Activated naive CD8-positive, alpha-beta T cell treated with anti-CD3 and anti-CD28 coated beads, Interleukin-2, amount 10 ng/mL, durations not matched to agents 7 days and 5 days (primary cell): ENCODE measurements at regions not wholly inside any gene's neighbourhood (a gene's known extent, or its start where the extent isn't known, plus 50 kb on each side); places are given as distances from the start of the nearest gene placed in this dataset.
"Not testable (repeated sequence)": the region's sequence is repeated elsewhere in the genome, so short reads cannot be mapped to it uniquely, and the experiment has no call there.

Experiments
- ATAC-seq: fragments of 150-1000 bp; cut with Tn5 transposase; one replicate; pipeline ENCODE4 v1.10.0; 2021; ENCODE audit warnings: low read depth, moderate library complexity
- POLR2A ChIA-PET: fragments of 350-600 bp; sonication (Branson Sonifier 250); formaldehyde crosslinking; loops from one replicate; lab custom pipeline; 2021; ENCODE audit warnings: antibody characterized with exemption; lab: Charles Lee
- DNase-seq: peaks from one replicate; pipeline ENCODE4 v3.0.0; 2021
- H3K27ac Mint-ChIP-seq: one replicate; pipeline ENCODE4 v1.8.0; 2022; ENCODE audit warnings: mild to moderate bottlenecking, mixed read lengths
- H3K27me3 Mint-ChIP-seq: one replicate; pipeline ENCODE4 v1.8.0; 2022; ENCODE audit warnings: mild to moderate bottlenecking, moderate library complexity, mixed read lengths
- H3K36me3 Mint-ChIP-seq: one replicate; pipeline ENCODE4 v1.8.0; 2021; ENCODE audit warnings: mild to moderate bottlenecking, mixed read lengths
- H3K4me1 Mint-ChIP-seq: one replicate; pipeline ENCODE4 v1.8.0; 2021; ENCODE audit warnings: mixed read lengths
- H3K4me3 Mint-ChIP-seq: one replicate; pipeline ENCODE4 v1.8.0; 2022; ENCODE audit warnings: mild to moderate bottlenecking, moderate library complexity, mixed read lengths
- H3K9me3 Mint-ChIP-seq: one replicate; pipeline ENCODE4 v1.8.0; 2021; ENCODE audit warnings: mixed read lengths

DNA sequence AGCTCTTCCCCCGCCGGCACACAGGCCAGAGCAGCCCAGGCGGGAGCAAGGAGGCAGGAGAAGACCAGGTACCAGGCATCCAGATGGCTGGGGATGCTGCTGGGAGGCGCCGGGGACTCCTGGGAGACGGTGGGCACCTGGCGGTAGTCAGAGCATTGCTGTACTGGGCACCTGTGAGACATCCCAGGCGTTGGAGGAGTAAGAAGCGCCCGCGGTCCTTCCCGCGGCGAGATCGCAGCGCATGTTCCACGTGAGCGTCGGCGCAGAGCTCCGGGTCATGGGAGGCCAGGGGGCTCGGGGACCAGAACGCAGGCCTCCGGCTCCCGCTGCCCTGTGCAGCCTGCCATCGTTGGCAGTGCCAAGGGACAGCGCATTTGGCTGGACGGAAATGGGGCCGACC, 293.7 kb upstream of the CDYL start:
- Mint-ChIP-seq H3K4me3 (no peak overlapping the region), H3K9me3 (peaks cover 1% of the 10 kb centered on the region), H3K4me1 (no peaks in the 10 kb centered on the region), H3K36me3 (no peaks in the 10 kb centered on the region), H3K27me3 (peaks cover 7% of the 10 kb centered on the region), H3K27ac (no peak overlapping the region)
- POLR2A ChIA-PET: no interaction called here
- DNase-seq (no peak), ATAC-seq (no peak)

DNA sequence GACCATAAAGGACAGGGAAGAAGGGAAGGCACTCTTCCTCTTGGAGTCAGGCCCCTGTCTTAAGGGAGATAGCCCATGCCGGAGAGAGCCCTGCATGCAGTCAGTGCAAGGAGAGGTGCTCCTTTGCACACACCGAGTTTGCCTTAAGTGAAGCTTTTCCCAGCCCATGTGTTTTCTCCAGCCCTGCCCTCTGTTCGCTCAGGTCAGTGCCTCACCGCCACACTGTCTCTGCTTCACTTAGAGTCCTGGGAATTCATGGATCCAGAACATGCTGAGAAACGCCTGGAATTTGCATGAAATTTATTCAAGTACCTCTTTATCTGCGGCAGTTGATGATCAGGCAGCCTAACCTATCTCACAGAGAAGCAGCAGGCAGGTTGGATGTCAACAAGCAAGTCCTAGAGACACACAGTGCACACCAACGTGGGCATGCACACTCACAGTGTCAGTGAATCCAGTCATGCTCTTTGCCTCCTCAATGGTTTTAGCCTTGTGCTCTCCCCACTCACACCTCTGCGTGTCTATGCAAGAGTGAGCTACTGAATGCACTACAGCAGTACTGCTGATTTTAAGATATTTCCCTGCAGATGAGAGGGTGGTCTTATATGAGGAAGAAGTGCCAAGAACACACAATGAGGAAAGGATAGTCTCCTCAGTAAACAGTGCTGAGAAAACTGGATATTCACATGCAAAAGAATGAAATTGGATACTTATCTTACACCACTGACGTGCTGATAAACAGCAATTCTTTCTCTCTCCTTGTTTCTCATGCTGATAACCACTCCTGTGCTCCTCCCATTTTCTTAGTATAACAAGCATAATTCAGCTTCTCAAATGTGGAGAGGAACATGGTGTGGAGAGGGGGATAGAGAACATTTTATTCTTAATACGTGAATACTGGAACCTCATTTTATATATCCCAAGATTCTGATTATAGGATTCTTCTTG, 295.1 kb upstream of the CDYL start:
- no peak overlapping the region for H3K4me3 Mint-ChIP-seq
- DNase-seq (no peak), ATAC-seq (no peak)
- H3K9me3 Mint-ChIP-seq: no peaks in the 10 kb centered on the region
- H3K27ac Mint-ChIP-seq: no peak overlapping the region
- H3K4me1 Mint-ChIP-seq: no peaks in the 10 kb centered on the region
- H3K27me3 Mint-ChIP-seq: peaks cover 7% of the 10 kb centered on the region
- no peaks in the 10 kb centered on the region for H3K36me3 Mint-ChIP-seq
- POLR2A ChIA-PET: no interaction called here

DNA sequence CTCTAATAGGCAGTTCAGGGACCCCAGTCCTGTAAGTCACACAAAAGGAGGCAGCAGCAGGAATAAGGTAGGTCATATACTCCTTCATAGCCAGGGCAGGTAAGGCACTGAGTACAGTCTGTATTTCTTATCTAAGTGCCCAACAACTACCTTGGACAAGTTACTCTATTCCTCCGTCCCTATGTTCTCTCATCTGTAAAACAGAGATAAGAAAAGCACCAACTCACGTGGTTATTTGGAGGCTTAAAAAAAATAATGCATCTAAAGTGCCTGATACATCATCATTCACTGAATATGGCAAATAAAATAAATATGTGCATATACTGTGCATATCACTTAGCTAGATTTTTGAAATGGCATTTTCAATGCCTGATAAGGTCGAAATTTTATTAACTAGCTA, 298.1 kb upstream of the CDYL start:
- no peak overlapping the region for H3K27ac Mint-ChIP-seq
- H3K27me3 Mint-ChIP-seq: peaks cover 7% of the 10 kb centered on the region
- ATAC-seq: no peak
- POLR2A ChIA-PET: no interaction called here
- no peak overlapping the region for H3K4me3 Mint-ChIP-seq
- H3K36me3 Mint-ChIP-seq: no peaks in the 10 kb centered on the region
- DNase-seq: no peak
- no peaks in the 10 kb centered on the region for H3K9me3 Mint-ChIP-seq
- no peaks in the 10 kb centered on the region for H3K4me1 Mint-ChIP-seq

DNA sequence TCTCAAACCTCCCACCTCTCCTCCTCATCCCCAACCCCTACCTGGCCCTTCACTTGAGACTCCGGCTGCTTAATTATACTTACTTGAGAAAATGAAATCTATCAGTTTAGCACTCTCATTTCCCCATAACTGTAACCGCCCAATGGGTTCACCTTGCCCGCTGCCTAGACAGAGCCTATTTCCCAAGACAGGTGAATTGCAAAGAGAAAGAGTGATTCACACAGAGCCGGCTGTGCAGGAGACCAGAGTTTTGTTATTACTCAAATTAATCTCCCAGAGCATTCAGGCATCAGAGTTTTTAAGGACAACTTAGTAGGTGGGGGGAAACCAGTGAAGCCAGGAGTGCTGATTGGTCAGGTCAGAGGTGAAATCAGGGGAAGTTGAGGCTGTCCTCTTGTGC, 301.4 kb upstream of the CDYL start:
- Mint-ChIP-seq H3K9me3 (peaks cover 9% of the 10 kb centered on the region), H3K4me3 (no peak overlapping the region), H3K36me3 (no peaks in the 10 kb centered on the region), H3K27ac (no peak overlapping the region), H3K27me3 (peaks cover 7% of the 10 kb centered on the region), H3K4me1 (no peaks in the 10 kb centered on the region)
- POLR2A ChIA-PET: no interaction called here
- ATAC-seq (no peak), DNase-seq (no peak)

DNA sequence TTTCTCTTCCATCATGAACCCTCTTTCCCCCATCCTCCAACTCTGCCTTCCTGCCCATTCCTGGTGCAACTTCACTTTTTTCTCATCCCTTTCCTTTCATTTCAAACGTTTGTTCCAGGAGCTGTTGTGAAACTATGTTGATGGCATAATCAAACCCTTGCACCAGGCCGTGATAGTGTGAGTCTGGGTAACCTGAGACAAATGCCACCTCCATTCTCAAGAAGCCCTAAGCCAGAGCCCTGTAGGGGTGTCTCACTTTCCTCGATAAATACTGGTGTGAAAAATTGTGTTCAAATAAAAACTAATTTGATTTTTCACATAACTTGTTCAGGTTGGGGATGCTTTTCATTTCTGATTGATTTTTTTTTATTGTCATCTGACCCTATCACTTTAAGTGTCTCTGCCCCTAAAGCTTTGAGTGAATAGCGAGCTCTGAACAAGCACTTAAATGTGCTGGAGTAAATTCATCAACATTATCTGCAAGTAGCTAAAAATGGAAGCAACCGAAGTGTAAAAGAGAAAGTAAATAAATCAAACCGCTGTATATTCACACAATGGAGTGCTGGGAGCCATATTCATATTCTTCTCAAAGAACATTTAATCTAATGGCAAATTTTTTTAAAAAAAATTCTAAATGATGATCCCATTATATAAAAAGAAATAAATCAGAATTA, 303.1 kb upstream of the CDYL start:
- Mint-ChIP-seq H3K4me1 (no peaks in the 10 kb centered on the region), H3K27ac (no peak overlapping the region), H3K27me3 (no peaks in the 10 kb centered on the region), H3K9me3 (peaks cover 9% of the 10 kb centered on the region), H3K4me3 (no peak overlapping the region), H3K36me3 (no peaks in the 10 kb centered on the region)
- no peak for DNase-seq
- POLR2A ChIA-PET: no interaction called here
- ATAC-seq: no peak

DNA sequence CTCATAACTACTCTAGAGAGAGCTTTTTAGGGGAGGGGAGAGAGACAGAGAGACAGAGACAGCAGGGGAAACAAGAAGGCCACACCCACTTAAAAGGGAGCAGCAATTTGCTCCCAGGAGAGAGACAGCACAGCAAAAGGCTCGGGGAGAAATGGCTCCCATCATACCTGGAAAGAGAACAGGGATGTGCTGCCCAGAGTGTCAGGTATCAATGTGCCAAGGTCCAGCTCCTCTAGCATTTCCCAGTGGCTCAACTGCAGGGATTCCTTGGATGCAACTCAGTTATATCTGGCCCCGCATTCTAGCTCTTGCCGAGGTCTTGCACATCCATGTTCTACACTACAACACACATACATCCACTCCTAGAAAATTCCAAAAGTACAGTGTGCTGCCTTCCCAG, 304.0 kb upstream of the CDYL start:
- no peak overlapping the region for H3K27ac Mint-ChIP-seq
- H3K9me3 Mint-ChIP-seq: peaks cover 9% of the 10 kb centered on the region
- ATAC-seq (no peak), DNase-seq (no peak)
- no peak overlapping the region for H3K4me3 Mint-ChIP-seq
- no peaks in the 10 kb centered on the region for H3K4me1 Mint-ChIP-seq
- no peaks in the 10 kb centered on the region for H3K36me3 Mint-ChIP-seq
- POLR2A ChIA-PET: no interaction called here
- H3K27me3 Mint-ChIP-seq: no peaks in the 10 kb centered on the region

DNA sequence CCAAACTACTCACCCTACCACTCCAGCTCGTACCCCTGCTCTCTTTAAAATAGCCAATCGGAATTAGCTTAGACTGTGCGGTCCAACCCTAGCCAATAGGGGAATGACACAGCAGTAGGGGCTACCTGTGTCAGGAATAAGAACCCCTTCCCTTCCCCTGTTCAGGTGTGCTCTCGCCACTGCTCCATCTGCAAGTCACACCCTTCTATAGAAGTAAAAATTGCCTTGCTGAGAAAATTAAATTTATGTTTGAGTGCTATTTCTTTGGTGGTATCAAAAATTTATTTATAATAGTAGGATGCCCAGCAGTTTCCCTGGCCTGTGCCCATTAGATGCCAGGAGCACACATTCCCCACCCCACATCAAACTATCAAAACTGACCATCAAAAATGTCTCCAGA, 304.7 kb upstream of the CDYL start:
- H3K4me3 Mint-ChIP-seq, H3K9me3 Mint-ChIP-seq, ATAC-seq, POLR2A ChIA-PET, H3K36me3 Mint-ChIP-seq, H3K27ac Mint-ChIP-seq, DNase-seq, H3K4me1 Mint-ChIP-seq, H3K27me3 Mint-ChIP-seq: not testable (repeated sequence)

DNA sequence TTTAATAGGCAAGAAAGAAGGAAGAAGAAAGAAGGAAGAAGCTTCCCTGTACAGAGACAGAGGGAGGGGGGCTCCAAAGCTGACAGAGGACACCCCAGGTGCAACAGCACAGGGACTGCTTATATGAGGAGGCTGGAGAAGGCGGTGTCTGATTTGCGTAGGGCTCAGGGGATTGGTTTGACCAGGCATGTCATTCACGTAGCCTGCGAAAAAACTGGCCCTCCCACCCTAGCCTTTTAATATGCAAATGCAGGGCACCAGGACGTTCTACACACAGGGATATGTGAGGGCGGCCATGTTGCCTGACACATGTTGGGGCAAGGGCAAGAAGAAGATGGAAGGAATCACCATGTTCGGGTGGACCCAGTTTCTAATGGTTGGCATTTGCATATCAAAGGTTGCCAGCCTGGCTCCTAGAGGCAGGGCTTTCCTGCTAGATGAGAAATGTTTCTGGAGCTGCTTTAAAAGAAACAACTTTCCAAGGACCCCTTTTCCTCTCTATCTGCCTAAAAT, 305.4 kb upstream of the CDYL start:
- no peak overlapping the region for H3K4me3 Mint-ChIP-seq
- H3K36me3 Mint-ChIP-seq: no peaks in the 10 kb centered on the region
- POLR2A ChIA-PET: no interaction called here
- DNase-seq (no peak), ATAC-seq (no peak)
- H3K27ac Mint-ChIP-seq: no peak overlapping the region
- no peaks in the 10 kb centered on the region for H3K27me3 Mint-ChIP-seq
- no peaks in the 10 kb centered on the region for H3K4me1 Mint-ChIP-seq
- H3K9me3 Mint-ChIP-seq: peaks cover 9% of the 10 kb centered on the region

DNA sequence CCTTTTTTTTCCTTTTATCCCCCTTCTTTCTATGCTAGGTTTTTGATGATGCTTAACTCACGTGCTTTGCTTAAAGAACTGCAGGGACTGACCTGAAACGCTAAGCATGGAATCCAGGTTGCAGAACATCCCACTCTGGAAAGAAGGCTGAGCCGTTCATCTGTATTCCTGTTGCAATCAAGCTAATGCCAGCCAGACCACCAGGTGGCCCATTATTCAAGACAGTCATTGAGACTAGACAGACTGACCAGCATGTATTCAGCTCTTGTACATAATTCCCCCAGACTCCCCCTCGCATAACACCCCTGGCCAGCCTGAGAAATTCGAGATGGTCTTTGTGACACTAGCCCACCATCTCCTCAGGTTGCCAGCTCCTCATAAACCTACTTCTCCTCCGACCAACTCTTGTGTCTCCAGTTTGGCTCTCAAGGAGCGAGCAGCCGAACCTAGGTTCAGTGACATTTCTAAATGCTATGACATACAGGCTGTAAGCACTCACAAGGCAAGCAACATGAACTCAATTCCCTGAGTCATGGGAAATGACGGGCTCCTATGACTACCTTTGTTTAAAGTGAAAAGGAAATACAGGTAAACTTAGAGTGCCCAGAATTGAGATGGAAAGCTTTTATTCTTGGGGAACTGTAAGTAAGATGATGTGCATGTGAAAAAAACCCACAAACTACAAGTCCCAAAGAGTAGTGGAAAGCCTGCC, 309.3 kb upstream of the CDYL start:
- ATAC-seq (no peak), DNase-seq (no peak)
- no peak overlapping the region for H3K27ac Mint-ChIP-seq
- peaks cover 3% of the 10 kb centered on the region for H3K27me3 Mint-ChIP-seq
- no peak overlapping the region for H3K4me3 Mint-ChIP-seq
- POLR2A ChIA-PET: no interaction called here
- H3K36me3 Mint-ChIP-seq: no peaks in the 10 kb centered on the region
- peaks cover 6% of the 10 kb centered on the region for H3K9me3 Mint-ChIP-seq
- no peaks in the 10 kb centered on the region for H3K4me1 Mint-ChIP-seq

DNA sequence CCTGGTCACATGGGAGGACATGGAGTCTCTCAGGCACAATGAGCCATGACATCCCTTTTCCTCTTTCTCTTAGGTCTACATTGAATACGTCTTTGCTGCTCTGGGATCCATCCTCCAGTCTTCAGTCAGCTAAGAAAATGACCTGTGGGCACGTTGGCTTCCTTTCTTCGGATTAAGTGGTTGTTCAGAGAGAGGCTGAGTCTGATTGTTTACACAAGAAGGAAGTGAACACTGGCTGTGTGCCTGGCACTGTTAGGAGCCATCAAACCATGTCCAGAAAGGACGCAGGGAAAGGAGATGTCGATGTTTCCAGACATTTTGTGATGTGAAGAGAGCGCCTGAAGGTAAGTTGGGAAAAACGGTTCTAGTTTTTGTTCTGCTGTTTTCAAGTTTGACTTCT, 309.9 kb upstream of the CDYL start:
- Mint-ChIP-seq H3K9me3 (peaks cover 2% of the 10 kb centered on the region), H3K27ac (no peak overlapping the region), H3K4me3 (no peak overlapping the region), H3K4me1 (no peaks in the 10 kb centered on the region), H3K36me3 (no peaks in the 10 kb centered on the region), H3K27me3 (peaks cover 3% of the 10 kb centered on the region)
- POLR2A ChIA-PET: no interaction called here
- DNase-seq: no peak
- no peak for ATAC-seq

DNA sequence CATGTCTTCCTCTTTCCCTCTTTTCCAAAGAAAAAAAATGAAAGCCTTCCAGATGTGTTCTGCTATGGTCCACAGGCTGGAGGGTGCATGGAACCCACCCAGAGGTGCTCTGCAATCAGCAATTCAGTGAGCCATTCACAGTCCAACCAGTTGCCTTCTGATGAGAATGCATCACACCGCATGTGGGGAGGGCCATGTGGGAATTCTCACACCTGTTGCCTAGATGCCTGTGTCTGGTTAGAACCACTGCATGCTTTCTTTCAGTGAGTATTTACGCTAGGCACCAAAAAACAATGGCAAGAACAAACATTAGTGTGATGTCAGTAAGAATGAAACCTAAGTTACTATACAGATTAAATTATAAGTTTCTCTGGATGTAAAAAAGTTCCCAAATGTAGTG, 311.6 kb upstream of the CDYL start:
- peaks cover 3% of the 10 kb centered on the region for H3K27me3 Mint-ChIP-seq
- H3K27ac Mint-ChIP-seq: no peak overlapping the region
- ATAC-seq (no peak), DNase-seq (no peak)
- no peaks in the 10 kb centered on the region for H3K9me3 Mint-ChIP-seq
- H3K36me3 Mint-ChIP-seq: no peaks in the 10 kb centered on the region
- H3K4me3 Mint-ChIP-seq: no peak overlapping the region
- POLR2A ChIA-PET: no interaction called here
- H3K4me1 Mint-ChIP-seq: no peaks in the 10 kb centered on the region

DNA sequence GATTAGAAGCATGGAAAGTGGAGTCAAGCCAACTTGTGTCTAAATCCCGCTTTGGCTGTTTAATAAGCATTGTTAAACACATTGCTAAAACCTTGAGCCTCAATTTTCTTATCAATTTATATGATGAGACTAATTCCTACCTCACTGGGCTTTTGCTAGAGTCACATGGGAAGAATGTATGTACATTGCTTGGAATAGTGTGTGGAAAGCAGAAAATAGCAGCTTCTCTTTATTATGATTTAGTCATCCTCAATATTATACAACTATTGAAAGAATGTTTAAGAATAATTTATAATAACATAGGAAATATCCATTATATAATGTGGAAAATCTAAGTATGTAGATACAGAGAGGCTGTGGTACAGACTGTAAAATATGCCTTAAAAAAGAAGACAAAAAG, 313.0 kb upstream of the CDYL start:
- Mint-ChIP-seq H3K36me3 (no peaks in the 10 kb centered on the region), H3K27me3 (peaks cover 3% of the 10 kb centered on the region), H3K4me1 (no peaks in the 10 kb centered on the region), H3K4me3 (no peak overlapping the region), H3K9me3 (no peaks in the 10 kb centered on the region), H3K27ac (no peak overlapping the region)
- no peak for DNase-seq
- POLR2A ChIA-PET: no interaction called here
- ATAC-seq: no peak

DNA sequence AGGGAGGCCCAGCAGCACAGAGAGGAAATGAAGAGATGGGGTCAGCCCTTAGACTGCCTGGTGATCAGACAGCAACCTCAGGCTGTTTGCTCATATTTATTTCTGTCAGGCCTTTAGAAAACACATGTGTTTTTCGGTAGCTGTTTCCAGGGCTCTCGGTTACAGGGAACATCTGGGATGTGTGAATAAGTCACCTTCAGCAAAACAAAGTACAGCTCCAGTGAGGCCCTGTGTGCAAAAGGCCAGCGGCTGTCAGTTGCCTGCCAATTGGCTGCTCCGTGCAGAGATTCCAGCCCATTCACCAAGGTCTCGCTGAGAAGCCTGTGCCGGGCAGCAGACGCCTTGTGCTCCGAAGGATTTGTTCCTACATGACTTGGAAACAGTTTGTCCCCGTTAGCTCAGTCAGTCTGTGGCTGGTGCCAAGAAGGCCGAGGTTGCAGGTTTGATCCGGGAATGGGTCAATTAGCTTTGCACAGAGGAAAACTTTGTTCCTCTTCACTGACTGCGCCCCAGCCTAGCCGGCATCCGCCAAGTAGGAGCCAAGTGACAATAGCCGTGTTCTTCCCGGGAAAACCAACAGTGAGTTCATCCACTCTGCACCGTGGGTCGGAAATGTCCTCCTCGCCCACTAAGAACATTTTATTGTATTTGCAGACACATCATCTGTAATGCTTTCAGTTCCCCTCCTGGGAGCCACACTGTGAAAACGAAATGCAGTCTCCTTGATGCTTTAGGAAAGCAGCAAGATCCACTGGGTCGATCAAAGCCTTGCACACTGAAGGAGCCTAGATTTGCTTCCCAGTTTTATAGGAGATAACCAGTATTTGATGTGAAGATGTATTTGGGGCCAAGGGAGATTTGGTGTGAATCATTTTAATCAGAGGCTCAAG, 315.4 kb upstream of the CDYL start:
- no peak overlapping the region for H3K27ac Mint-ChIP-seq
- POLR2A ChIA-PET: no interaction called here
- DNase-seq (no peak), ATAC-seq (no peak)
- no peaks in the 10 kb centered on the region for H3K4me1 Mint-ChIP-seq
- H3K9me3 Mint-ChIP-seq: no peaks in the 10 kb centered on the region
- no peaks in the 10 kb centered on the region for H3K36me3 Mint-ChIP-seq
- H3K4me3 Mint-ChIP-seq: no peak overlapping the region
- peaks cover 3% of the 10 kb centered on the region for H3K27me3 Mint-ChIP-seq
